ENCODE measurements at regions not wholly inside any gene's neighbourhood (a gene's known extent, or its start where the extent isn't known, plus 50 kb on each side); places are given as distances from the start of the nearest gene placed in this dataset.

DNA sequence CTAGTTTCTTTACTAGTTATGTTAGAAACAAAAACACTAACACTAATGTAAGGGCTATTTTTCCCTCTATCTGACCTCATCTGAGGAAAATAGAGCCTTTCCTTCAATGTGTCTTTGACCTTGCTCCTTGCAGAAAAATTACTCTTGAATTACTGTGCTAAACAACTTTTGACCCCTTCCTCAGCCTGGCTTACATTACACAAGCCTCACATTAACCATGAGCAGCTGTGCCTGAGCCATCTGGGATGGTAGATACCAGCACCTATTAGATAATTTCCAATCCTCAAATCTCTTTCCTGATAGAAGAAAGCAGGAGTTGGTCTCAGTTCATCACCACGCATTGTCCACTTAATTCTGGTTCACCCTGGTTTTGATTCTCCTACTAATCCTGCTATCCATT, 134.4 kb upstream of the NCAM1 start (continued):
- TF ChIP-seq, protein P1, sequence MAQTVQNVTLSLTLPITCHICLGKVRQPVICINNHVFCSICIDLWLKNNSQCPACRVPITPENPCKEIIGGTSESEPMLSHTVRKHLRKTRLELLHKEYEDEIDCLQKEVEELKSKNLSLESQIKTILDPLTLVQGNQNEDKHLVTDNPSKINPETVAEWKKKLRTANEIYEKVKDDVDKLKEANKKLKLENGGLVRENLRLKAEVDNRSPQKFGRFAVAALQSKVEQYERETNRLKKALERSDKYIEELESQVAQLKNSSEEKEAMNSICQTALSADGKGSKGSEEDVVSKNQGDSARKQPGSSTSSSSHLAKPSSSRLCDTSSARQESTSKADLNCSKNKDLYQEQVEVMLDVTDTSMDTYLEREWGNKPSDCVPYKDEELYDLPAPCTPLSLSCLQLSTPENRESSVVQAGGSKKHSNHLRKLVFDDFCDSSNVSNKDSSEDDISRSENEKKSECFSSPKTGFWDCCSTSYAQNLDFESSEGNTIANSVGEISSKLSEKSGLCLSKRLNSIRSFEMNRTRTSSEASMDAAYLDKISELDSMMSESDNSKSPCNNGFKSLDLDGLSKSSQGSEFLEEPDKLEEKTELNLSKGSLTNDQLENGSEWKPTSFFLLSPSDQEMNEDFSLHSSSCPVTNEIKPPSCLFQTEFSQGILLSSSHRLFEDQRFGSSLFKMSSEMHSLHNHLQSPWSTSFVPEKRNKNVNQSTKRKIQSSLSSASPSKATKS (CRISPR knock-in tag; IDR thresholded peaks at IDR 0.05), result no peak
- no peak for TF ChIP-seq IKZF4 (CRISPR knock-in tag; IDR thresholded peaks at IDR 0.05; ENCODE audit: borderline replicate concordance, low read depth, not compliant biosample characterization)

DNA sequence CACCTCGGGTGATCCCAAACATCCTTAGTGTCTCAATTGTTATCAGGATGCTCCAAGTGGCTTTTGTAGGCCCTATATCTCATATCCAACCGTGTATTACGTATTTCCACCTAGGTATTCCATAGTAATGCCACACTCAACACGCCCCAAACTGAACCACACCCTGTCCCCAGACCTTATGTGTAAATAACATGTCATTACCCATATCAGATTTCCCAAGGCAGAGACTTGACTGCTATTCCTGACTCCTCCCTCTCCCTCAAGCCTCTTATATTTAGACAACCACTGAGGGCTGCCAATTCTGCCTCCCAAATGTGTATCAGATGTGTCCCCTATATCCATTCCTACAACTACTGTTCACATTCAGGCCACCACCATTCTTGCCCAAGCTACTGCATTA, 132.8 kb upstream of the NCAM1 start:
- DNase-seq (ENCODE audit: low spot score) (no peak), FAIRE-seq (no peak)
- CTCF ChIA-PET (ENCODE audit: low intra/inter-chr PET ratio, low total read pairs), result no interaction called here

More for the DNA sequence above, 132.8 kb upstream of the NCAM1 start:
- WGBS (ENCODE audit: low lambda C conversion rate), result 0% methylated on average over 4 of the region's 4 CpGs
- Histone ChIP-seq H4K20me1 (ENCODE audit: insufficient read depth, low read length) (no peaks in the 10 kb centered on the region), H3K4me2 (ENCODE audit: low read depth, low read length) (no peak overlapping the region), H2AFZ (ENCODE audit: low read length) (no peak overlapping the region), H3K4me1 (ENCODE audit: insufficient read depth, low read length) (no peaks in the 10 kb centered on the region), H3K79me2 (ENCODE audit: insufficient read depth, low read length) (no peaks in the 10 kb centered on the region), H3K9me3 (ENCODE audit: low read length) (no peaks in the 10 kb centered on the region), H3K36me3 (replicated peaks in 1 of 2; ENCODE audit: control insufficient read depth in 1 of 2, insufficient read depth in 2 of 2, low read length in 2 of 2) (no peaks in the 10 kb centered on the region), H3K9ac (ENCODE audit: insufficient read depth, low read depth, low read length) (no peak overlapping the region), H3K27me3 (ENCODE audit: control insufficient read depth in 1 of 2, insufficient read depth in 2 of 2, low read length in 2 of 2) (no peaks in the 10 kb centered on the region), H3K27ac (ENCODE audit: extremely low read length, insufficient read depth, low read length) (no peak overlapping the region), H3K4me3 (replicated peaks in 1 of 3; ENCODE audit: insufficient read depth in 1 of 3, low read depth in 2 of 3, low read length in 3 of 3) (no peak overlapping the region)
- in situ Hi-C loops (cut with HindIII; ENCODE audit: extremely low pct_ligation_motif_present, low pct_unique_long_range_greater_than_20kb) (loop anchor here (25.0 kb wide), 1 partner anchor 459 kb away; no protein-coding TSS in a partner anchor), intact Hi-C loops (cut with micrococcal nuclease; ENCODE audit: unreplicated experiment) (no loop called here)
- POLR2A ChIA-PET, result no interaction called here
- TF ChIP-seq POLR2A (IDR thresholded peaks at IDR 0.05; ENCODE audit: insufficient read depth in 1 of 2, low read depth in 2 of 2, low read length in 2 of 2), result no peak
- no peak for TF ChIP-seq ZNF160 (CRISPR knock-in tag; IDR thresholded peaks at IDR 0.05)
- TF ChIP-seq JUN (CRISPR knock-in tag; IDR thresholded peaks at IDR 0.05), result no peak
- no peak for ATAC-seq
- BruUV-seq (replicated peaks), result no TSS peak

Data from HepG2 (cell line).